Activated CD8-positive, alpha-beta T cell treated with anti-CD3 and anti-CD28 coated beads for 36 hours (primary cell): ENCODE measurements at regions not wholly inside any gene's neighbourhood (a gene's known extent, or its start where the extent isn't known, plus 50 kb on each side); places are given as distances from the start of the nearest gene placed in this dataset.

Source experiments
- ATAC-seq: fragments of 200-7000 bp; cut with Tn5 transposase; one replicate; pipeline ENCODE4 v1.10.0; 2021; ENCODE audit warnings: mild to moderate bottlenecking, moderate library complexity
- CTCF ChIA-PET: fragments of 350-600 bp; sonication (Branson Sonifier 250); formaldehyde crosslinking; loops from one replicate; lab custom pipeline; 2021; ENCODE audit warnings: antibody characterized with exemption; lab: Charles Lee
- POLR2A ChIA-PET: fragments of 350-600 bp; sonication (Branson Sonifier 250); formaldehyde crosslinking; loops from one replicate; lab custom pipeline; 2021; ENCODE audit warnings: antibody characterized with exemption; lab: Charles Lee
- DNase-seq: peaks from one replicate; pipeline ENCODE4 v3.0.0-alpha.2; 2020
- H3K27ac Mint-ChIP-seq: one replicate; pipeline ENCODE4 v1.8.0; 2021; ENCODE audit warnings: mild to moderate bottlenecking, mixed read lengths
- H3K27me3 Mint-ChIP-seq: one replicate; pipeline ENCODE4 v1.8.0; 2021; ENCODE audit warnings: mixed read lengths
- H3K36me3 Mint-ChIP-seq: one replicate; pipeline ENCODE4 v1.8.0; 2021; ENCODE audit warnings: low read depth, mixed read lengths
- H3K4me1 Mint-ChIP-seq: one replicate; pipeline ENCODE4 v1.8.0; 2021; ENCODE audit warnings: low read depth, mixed read lengths
- H3K4me3 Mint-ChIP-seq: one replicate; pipeline ENCODE4 v1.8.0; 2021; ENCODE audit warnings: mild to moderate bottlenecking, moderate library complexity, mixed read lengths
- H3K9me3 Mint-ChIP-seq: one replicate; pipeline ENCODE4 v1.8.0; 2021; ENCODE audit warnings: mixed read lengths
- intact Hi-C: fragments of 100-400 bp; cut with micrococcal nuclease; formaldehyde crosslinking; loops from one replicate; pipeline ENCODE4 v1.10.0; 2022
- TF ChIP-seq, protein P1 (sequence below): fragments of 200-600 bp; IDR thresholded peaks from one replicate; pipeline ENCODE4 v1.8.0; 2022; ENCODE audit warnings: antibody characterized with exemption, mild to moderate bottlenecking

DNA sequence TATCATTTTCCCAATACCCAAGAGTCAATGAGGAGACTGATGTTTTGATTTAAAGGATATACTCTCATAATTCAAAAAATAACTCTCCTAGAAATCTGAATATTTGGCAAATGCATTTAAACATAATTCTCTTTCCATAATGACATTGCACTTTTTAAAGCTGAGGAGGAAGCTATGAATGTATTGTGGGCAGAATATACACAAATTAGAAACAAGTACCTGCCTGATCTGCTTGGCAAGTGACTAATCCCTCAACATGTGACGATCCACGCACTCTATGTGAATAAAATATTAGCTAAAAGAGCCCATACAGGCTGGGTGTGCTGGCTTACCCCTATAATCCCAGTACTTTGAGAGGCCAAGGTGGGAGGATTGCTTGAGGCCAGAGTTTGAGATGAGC, 88.3 kb upstream of the CCDC28A start:
- DNase-seq (no peak), ATAC-seq (no peak)
- TF ChIP-seq, protein P1, sequence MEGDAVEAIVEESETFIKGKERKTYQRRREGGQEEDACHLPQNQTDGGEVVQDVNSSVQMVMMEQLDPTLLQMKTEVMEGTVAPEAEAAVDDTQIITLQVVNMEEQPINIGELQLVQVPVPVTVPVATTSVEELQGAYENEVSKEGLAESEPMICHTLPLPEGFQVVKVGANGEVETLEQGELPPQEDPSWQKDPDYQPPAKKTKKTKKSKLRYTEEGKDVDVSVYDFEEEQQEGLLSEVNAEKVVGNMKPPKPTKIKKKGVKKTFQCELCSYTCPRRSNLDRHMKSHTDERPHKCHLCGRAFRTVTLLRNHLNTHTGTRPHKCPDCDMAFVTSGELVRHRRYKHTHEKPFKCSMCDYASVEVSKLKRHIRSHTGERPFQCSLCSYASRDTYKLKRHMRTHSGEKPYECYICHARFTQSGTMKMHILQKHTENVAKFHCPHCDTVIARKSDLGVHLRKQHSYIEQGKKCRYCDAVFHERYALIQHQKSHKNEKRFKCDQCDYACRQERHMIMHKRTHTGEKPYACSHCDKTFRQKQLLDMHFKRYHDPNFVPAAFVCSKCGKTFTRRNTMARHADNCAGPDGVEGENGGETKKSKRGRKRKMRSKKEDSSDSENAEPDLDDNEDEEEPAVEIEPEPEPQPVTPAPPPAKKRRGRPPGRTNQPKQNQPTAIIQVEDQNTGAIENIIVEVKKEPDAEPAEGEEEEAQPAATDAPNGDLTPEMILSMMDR, result no peak
- Mint-ChIP-seq H3K36me3 (no peaks in the 10 kb centered on the region), H3K27ac (no peak overlapping the region), H3K4me3 (no peak overlapping the region), H3K9me3 (no peaks in the 10 kb centered on the region), H3K4me1 (no peaks in the 10 kb centered on the region), H3K27me3 (peaks cover 3% of the 10 kb centered on the region)
- ChIA-PET POLR2A (no interaction called here), CTCF (interaction anchor here (0.8 to 1.2 kb wide), 2 partner anchors 80 to 81 kb away, joined by 3 read pairs; no protein-coding TSS in a partner anchor)
- intact Hi-C loops, result no loop called here

DNA sequence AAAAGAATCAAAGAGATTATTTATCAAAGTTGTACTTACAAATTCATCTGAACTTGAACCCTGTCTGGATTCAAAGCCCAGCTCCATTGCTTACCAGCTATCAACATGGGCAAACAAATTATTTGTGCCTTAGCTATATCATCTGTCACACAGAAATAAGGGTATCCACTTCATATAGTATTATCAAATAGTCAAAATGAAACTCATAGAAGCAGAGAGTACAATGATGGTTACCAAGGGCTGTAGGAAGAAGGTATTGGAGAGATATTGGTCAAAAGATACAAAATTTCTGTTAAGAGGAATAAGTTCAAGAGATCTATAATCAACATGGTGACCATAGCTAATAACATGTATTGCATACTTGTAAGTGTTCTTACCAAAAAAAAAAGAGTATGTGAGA, 87.8 kb upstream of the CCDC28A start:
- Mint-ChIP-seq H3K27ac (no peak overlapping the region), H3K36me3 (no peaks in the 10 kb centered on the region), H3K27me3 (peaks cover 4% of the 10 kb centered on the region), H3K9me3 (no peaks in the 10 kb centered on the region), H3K4me1 (no peaks in the 10 kb centered on the region), H3K4me3 (no peak overlapping the region)
- TF ChIP-seq, protein P1, result no peak
- DNase-seq (no peak), ATAC-seq (no peak)
- CTCF ChIA-PET, result interaction anchor here (0.8 to 1.2 kb wide), 3 partner anchors 79 to 96 kb away, joined by 3 read pairs; no protein-coding TSS in a partner anchor
- POLR2A ChIA-PET, result no interaction called here
- intact Hi-C loops, result no loop called here

DNA sequence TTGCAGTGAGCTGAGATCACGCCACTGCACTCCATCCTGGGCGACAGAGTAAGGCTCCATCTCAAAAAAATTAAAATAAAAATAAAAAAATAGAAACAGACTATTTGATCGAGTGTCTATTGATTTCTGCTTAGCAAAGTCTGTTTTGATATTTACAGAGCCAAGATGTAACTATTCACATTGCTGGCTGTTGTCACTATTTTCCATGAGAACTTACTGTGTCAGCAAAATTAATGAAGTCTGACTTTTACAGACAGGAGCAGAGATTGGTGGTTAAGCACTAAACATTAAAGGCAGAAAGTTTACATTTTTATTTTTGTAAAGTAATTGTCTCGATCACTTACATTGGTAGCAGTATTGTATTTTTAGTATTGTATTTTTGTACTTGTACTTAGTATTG, 85.0 kb upstream of the CCDC28A start:
- Mint-ChIP-seq H3K4me1 (peaks cover 3% of the 10 kb centered on the region), H3K27me3 (peaks cover 19% of the 10 kb centered on the region), H3K9me3 (no peaks in the 10 kb centered on the region), H3K4me3 (no peak overlapping the region), H3K36me3 (no peaks in the 10 kb centered on the region), H3K27ac (no peak overlapping the region)
- DNase-seq (no peak), ATAC-seq (no peak)
- ChIA-PET CTCF (no interaction called here), POLR2A (no interaction called here)
- TF ChIP-seq, protein P1, result no peak
- intact Hi-C loops, result no loop called here

DNA sequence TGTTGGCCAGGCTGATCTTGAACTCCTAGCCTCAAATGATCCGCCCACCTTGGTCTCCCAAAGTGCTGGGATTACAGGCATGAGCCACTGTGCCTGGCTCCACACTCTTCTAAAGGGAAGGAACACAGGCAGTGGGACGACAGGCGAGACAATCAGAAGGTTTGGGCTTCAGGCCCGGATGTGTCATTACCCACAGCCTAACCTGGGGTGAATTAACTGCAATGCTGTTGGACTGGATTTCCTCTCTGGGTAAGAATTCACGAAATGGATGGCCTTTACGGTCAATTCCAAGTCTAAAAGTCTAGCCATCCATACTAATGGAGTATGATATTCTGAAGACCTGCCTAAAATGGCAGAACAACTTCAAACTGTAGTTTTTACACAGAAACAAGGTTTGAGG, 83.7 kb upstream of the CCDC28A start:
- Mint-ChIP-seq H3K4me3 (no peak overlapping the region), H3K9me3 (no peaks in the 10 kb centered on the region), H3K36me3 (no peaks in the 10 kb centered on the region), H3K27ac (no peak overlapping the region), H3K27me3 (peaks cover 24% of the 10 kb centered on the region), H3K4me1 (peaks cover 3% of the 10 kb centered on the region)
- ATAC-seq (no peak), DNase-seq (no peak)
- ChIA-PET CTCF (interaction anchor here (2.9 kb wide), 1 partner anchor 17 kb away, joined by 14 read pairs; no protein-coding TSS in a partner anchor), POLR2A (no interaction called here)
- intact Hi-C loops, result loop anchor here (5.0 kb wide), 1 partner anchor 82 kb away; the partner anchor contains the start of gene CCDC28A
- TF ChIP-seq, protein P1, result no peak

DNA sequence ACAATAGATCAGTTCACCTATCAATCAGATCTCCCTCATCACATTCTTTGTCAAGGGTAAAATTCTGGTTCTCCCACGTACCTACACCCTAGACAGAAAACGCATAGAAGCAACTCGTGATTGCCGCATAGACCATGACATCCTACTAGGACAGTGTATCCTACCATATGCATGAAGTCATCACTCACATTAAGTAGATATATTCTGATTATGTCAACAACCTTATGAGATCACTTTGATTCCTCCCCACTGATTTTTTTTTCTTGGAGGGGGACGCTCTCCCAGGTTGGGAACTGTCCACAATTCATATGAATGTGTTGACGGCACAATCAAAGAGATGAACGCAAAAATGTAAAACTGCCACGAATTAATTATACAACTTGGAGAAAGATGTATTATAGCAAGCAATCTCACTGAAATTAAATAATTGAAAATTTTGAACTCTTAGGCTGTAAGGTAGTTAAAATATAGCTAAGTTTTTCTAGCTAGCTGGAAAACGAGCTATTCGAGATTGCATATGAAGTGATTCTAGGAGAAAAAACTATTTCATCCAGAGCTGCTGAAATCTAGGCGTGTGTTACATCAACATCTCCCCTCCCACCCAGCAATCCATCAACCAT, 82.5 kb upstream of the CCDC28A start:
- Mint-ChIP-seq H3K36me3 (no peaks in the 10 kb centered on the region), H3K4me1 (peaks cover 3% of the 10 kb centered on the region), H3K4me3 (peak overlapping the region; percentile 47), H3K9me3 (no peaks in the 10 kb centered on the region), H3K27me3 (peaks cover 32% of the 10 kb centered on the region), H3K27ac (no peak overlapping the region)
- ChIA-PET CTCF (interaction anchor here (0.8 to 6.1 kb wide), 11 partner anchors 8 to 105 kb away, joined by 3 to 41 read pairs (median 4); partner anchors contain the start of gene CCDC28A), POLR2A (no interaction called here)
- TF ChIP-seq, protein P1, result no peak
- intact Hi-C loops, result loop anchor here (5.0 kb wide), 1 partner anchor 81 kb away; the partner anchor contains the start of gene CCDC28A
- ATAC-seq, result no peak
- DNase-seq, result no peak
